Mesenchymal stem cell (in vitro differentiated cells and primary cell): ENCODE measurements at regions not wholly inside any gene's neighbourhood (a gene's known extent, or its start where the extent isn't known, plus 50 kb on each side); places are given as distances from the start of the nearest gene placed in this dataset.

ENCODE experiments used
- DNase-seq: peaks from one replicate; pipeline ENCODE4 v3.0.0-alpha.2; 2013
- H2AFZ ChIP-seq: one replicate; pipeline ENCODE4 v1.6.1; 2013; ENCODE audit warnings: low read depth, mild to moderate bottlenecking, control low read depth, inconsistent platforms, low read length, moderate library complexity
- H2AK5ac ChIP-seq: 2 replicates; pipeline ENCODE4 v1.6.1; 2013; ENCODE audit warnings: low read length, moderate library complexity, mild to moderate bottlenecking, inconsistent platforms; ENCODE audit not compliant: severe bottlenecking
- H2BK120ac ChIP-seq: one replicate; pipeline ENCODE4 v1.6.1; 2013; ENCODE audit warnings: low read depth, mild to moderate bottlenecking, inconsistent platforms, low read length, moderate library complexity
- H2BK12ac ChIP-seq, 2 experiments: one replicate each; pipeline ENCODE4 v1.6.1; 2013; ENCODE audit warnings: inconsistent platforms in 2 of 2, low read length in 2 of 2, mild to moderate bottlenecking in 2 of 2, moderate library complexity in 2 of 2, control low read depth in 1 of 2
- H2BK15ac ChIP-seq: one replicate; pipeline ENCODE4 v1.6.1; 2013; ENCODE audit warnings: mild to moderate bottlenecking, low read depth, inconsistent platforms; ENCODE audit not compliant: poor library complexity, severe bottlenecking
- H2BK5ac ChIP-seq: 2 replicates; pipeline ENCODE4 v1.6.1; 2013; ENCODE audit warnings: low read depth, mild to moderate bottlenecking, low read length, control low read depth, inconsistent platforms; ENCODE audit not compliant: poor library complexity, severe bottlenecking
- H3K14ac ChIP-seq, 2 experiments: one replicate each; pipeline ENCODE4 v1.6.1; 2013; ENCODE audit warnings: inconsistent platforms in 2 of 2, low read length in 2 of 2, control low read depth in 1 of 2, mild to moderate bottlenecking in 1 of 2, moderate library complexity in 1 of 2
- H3K18ac ChIP-seq, 2 experiments: one replicate each; pipeline ENCODE4 v1.6.1; 2013; ENCODE audit warnings: inconsistent platforms in 2 of 2, low read length in 2 of 2, control low read depth in 1 of 2, low read depth in 1 of 2, mild to moderate bottlenecking in 1 of 2
- H3K23ac ChIP-seq, 2 experiments: one replicate each; pipeline ENCODE4 v1.6.1; 2013; ENCODE audit warnings: inconsistent platforms in 2 of 2, low read length in 2 of 2, mild to moderate bottlenecking in 2 of 2, moderate library complexity in 2 of 2, control low read depth in 1 of 2
- H3K27ac ChIP-seq: 2 replicates; pipeline ENCODE4 v1.5.1; 2013; ENCODE audit warnings: mild to moderate bottlenecking, moderate library complexity, low read length, control low read depth, inconsistent platforms; ENCODE audit not compliant: poor library complexity, severe bottlenecking
- H3K27me3 ChIP-seq, 2 experiments: 2 replicates each; pipeline versions ENCODE4 v1.6.1 to v1.7.0; 2013; ENCODE audit warnings: low read length in 2 of 2, mild to moderate bottlenecking in 2 of 2, moderate library complexity in 2 of 2, control low read depth in 1 of 2, inconsistent platforms in 1 of 2; ENCODE audit not compliant: control insufficient read depth in 1 of 2, insufficient read depth in 1 of 2
- H3K36me3 ChIP-seq, 2 experiments: 2 replicates each; pipeline versions ENCODE4 v1.6.1 to v1.7.0; 2013; ENCODE audit warnings: low read length in 2 of 2, control low read depth in 1 of 2, inconsistent platforms in 1 of 2, low read depth in 1 of 2, mild to moderate bottlenecking in 1 of 2; ENCODE audit not compliant: insufficient read depth in 2 of 2, control insufficient read depth in 1 of 2
- H3K4ac ChIP-seq, 2 experiments: one replicate each; pipeline ENCODE4 v1.6.1; 2013; ENCODE audit warnings: inconsistent platforms in 2 of 2, low read length in 2 of 2, mild to moderate bottlenecking in 2 of 2, moderate library complexity in 2 of 2, control low read depth in 1 of 2, low read depth in 1 of 2
- H3K4me1 ChIP-seq: 2 replicates; pipeline ENCODE4 v1.6.1; 2013; ENCODE audit warnings: low read depth, low read length, control low read depth; ENCODE audit not compliant: control insufficient read depth, insufficient read depth
- H3K4me2 ChIP-seq: 2 replicates; pipeline ENCODE4 v1.6.1; 2013; ENCODE audit warnings: low read length, mild to moderate bottlenecking, inconsistent platforms; ENCODE audit not compliant: poor library complexity, severe bottlenecking
- H3K4me3 ChIP-seq, 2 experiments: 2 replicates each; pipeline versions ENCODE4 v1.5.1 to v1.7.0; 2013; ENCODE audit warnings: low read length in 2 of 2, mild to moderate bottlenecking in 2 of 2, control low read depth in 1 of 2, low read depth in 1 of 2; ENCODE audit not compliant: insufficient read depth in 1 of 2
- H3K79me1 ChIP-seq: replicated peaks from 2 replicates; pipeline ENCODE4 v1.6.1; 2013; ENCODE audit warnings: mild to moderate bottlenecking, control low read depth, low read length, inconsistent platforms; ENCODE audit not compliant: poor library complexity, severe bottlenecking
- H3K9ac ChIP-seq: 2 replicates; pipeline ENCODE4 v1.7.0; 2013; ENCODE audit warnings: mild to moderate bottlenecking, low read length, moderate library complexity
- H3K9me3 ChIP-seq: 2 replicates; pipeline ENCODE4 v1.7.0; 2013; ENCODE audit warnings: mild to moderate bottlenecking, low read length; ENCODE audit not compliant: control insufficient read depth
- H4K8ac ChIP-seq: one replicate; pipeline ENCODE4 v1.6.1; 2013; ENCODE audit warnings: inconsistent platforms, mild to moderate bottlenecking, low read length, moderate library complexity
- H4K91ac ChIP-seq: one replicate; pipeline ENCODE4 v1.6.1; 2013; ENCODE audit warnings: mild to moderate bottlenecking, low read length, inconsistent platforms
- WGBS: methylation state at CpG from one replicate; pipeline ENCODE4 v1.1.7; 2013; ENCODE audit warnings: mixed read lengths; 5-methylcytosine and 5-hydroxymethylcytosine counted together

DNA sequence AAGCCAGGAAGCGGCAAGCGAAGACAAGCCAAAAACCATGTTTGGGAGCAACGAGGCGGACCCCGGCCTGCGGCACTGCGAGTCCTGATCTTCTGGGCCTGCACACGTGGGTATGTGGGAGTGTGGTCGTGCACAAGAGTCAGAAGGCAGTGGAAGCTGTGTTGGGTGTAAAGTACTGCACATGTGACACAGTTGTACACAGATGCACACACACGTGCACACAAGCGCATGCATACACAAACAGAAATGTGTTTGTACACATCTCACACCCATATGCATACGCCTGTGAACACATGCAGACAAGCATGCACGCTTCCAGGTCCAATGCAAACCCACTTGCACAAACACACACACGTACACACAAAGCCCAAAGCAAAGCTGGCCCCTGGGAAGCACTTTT, 52.6 kb upstream of the SLCO4A1 start:
- 90% methylated on average over 11 of the region's 14 CpGs for WGBS
- Histone ChIP-seq H3K4me1 (peaks cover 3% of the 10 kb centered on the region), H3K36me3 (no peaks in the 10 kb centered on the region), H3K4ac (no peak overlapping the region), H3K14ac (no peak overlapping the region), H2BK120ac (no peak overlapping the region), H2AK5ac (no peak overlapping the region), H3K79me1 (no peaks in the 10 kb centered on the region), H3K23ac (no peak overlapping the region), H2BK5ac (no peak overlapping the region), H2BK12ac (no peak overlapping the region), H3K9me3 (no peaks in the 10 kb centered on the region), H3K4me3 (no peak overlapping the region), H3K27me3 (peaks cover 17 to 40% of the 10 kb centered on the region in 2 experiments), H3K27ac (no peak overlapping the region), H3K4me2 (no peak overlapping the region), H3K9ac (no peak overlapping the region), H2BK15ac (no peak overlapping the region), H3K18ac (no peak overlapping the region), H2AFZ (no peak overlapping the region), H4K91ac (no peak overlapping the region), H4K8ac (no peak overlapping the region)
- no peak for DNase-seq

DNA sequence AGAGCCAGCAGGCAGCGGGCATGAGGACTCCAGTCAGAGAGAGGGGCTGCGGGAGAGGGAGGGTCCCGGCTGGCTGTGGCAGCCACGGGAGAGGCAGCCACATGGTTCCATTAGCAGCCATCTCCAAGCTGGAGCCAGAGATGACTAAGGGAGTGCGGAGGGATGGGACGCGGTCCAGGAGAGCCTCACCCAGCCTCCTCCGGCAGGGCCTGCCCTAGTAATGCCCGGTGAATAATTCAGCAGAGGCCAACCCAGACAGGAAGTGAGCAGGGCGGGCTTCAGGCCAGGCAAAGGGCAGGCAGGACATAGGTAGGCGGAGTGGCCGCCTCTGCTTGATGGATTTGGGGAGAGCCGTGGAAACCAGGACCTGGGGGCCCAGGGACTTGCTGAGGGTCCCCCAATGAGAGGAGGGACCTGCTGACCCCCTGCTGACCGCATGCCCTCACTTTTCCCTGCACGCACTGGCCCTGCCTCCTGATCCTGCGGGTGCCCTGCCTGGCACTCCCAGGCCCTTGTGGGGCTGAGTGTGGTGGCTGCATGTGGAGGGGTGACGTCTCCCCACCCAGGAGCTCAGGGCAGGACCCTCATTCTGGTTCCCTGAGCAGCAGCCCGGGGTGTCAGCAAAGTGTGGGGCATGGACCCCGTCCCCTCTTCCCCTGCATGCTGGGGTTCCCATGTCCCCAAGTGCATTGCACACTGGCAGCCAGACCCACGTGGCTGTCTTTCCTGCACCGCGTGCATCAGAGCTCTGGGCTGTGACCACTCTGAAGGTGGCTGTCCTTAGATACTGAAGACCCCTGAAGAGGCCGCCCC, 51.8 kb upstream of the SLCO4A1 start:
- H3K4me1 ChIP-seq: peaks cover 3% of the 10 kb centered on the region
- H3K4me3 ChIP-seq: no peak overlapping the region
- no peak overlapping the region for H4K8ac ChIP-seq
- peak overlapping the region; percentile 12 for H4K91ac ChIP-seq
- H3K4ac ChIP-seq: no peak overlapping the region
- no peak overlapping the region for H2BK12ac ChIP-seq
- no peak overlapping the region for H3K18ac ChIP-seq
- no peak overlapping the region for H3K23ac ChIP-seq
- no peak overlapping the region for H3K14ac ChIP-seq
- no peak overlapping the region for H3K9ac ChIP-seq
- H3K79me1 ChIP-seq: no peaks in the 10 kb centered on the region
- H2AK5ac ChIP-seq: no peak overlapping the region
- H3K4me2 ChIP-seq: no peak overlapping the region
- no peaks in the 10 kb centered on the region for H3K36me3 ChIP-seq
- DNase-seq: no peak
- H2AFZ ChIP-seq: no peak overlapping the region
- H2BK5ac ChIP-seq: no peak overlapping the region
- no peak overlapping the region for H2BK120ac ChIP-seq
- no peaks in the 10 kb centered on the region for H3K9me3 ChIP-seq
- H3K27me3 ChIP-seq: peaks cover 14 to 39% of the 10 kb centered on the region in 2 experiments
- 80% methylated on average over 22 of the region's 23 CpGs for WGBS
- H2BK15ac ChIP-seq: no peak overlapping the region
- H3K27ac ChIP-seq: no peak overlapping the region

DNA sequence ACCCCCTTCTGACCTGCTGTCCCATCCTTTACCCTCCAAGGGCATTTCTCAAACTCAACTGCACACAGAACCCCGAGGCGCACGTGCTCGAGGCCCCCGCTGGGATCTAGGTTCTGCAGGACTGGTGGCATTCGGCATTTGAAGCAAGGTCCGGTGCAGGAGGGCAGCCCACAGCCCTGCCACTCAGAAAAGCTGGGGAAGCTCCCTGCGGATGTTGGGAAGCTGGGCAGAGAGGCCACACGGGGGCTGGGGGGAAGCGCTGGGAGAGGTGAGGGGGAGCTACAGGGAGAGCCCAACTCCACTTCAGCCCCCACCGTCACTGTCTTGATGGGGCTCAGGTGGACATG, 51.2 kb upstream of the SLCO4A1 start:
- H3K36me3 ChIP-seq: no peaks in the 10 kb centered on the region
- H3K23ac ChIP-seq: no peak overlapping the region
- no peak overlapping the region for H3K9ac ChIP-seq
- no peak overlapping the region for H4K8ac ChIP-seq
- no peak overlapping the region for H3K27ac ChIP-seq
- H3K14ac ChIP-seq: no peak overlapping the region
- H3K9me3 ChIP-seq: no peaks in the 10 kb centered on the region
- H2BK5ac ChIP-seq: no peak overlapping the region
- H2AK5ac ChIP-seq: no peak overlapping the region
- WGBS: 79% methylated on average over 11 of the region's 11 CpGs
- no peak overlapping the region for H2BK15ac ChIP-seq
- no peak for DNase-seq
- H3K4me3 ChIP-seq: no peak overlapping the region
- H2AFZ ChIP-seq: no peak overlapping the region
- no peak overlapping the region for H3K4me2 ChIP-seq
- H3K79me1 ChIP-seq: no peaks in the 10 kb centered on the region
- H3K4ac ChIP-seq: no peak overlapping the region
- H3K27me3 ChIP-seq: peaks cover 9 to 39% of the 10 kb centered on the region in 2 experiments
- peaks cover 4% of the 10 kb centered on the region for H3K4me1 ChIP-seq
- H3K18ac ChIP-seq: no peak overlapping the region
- no peak overlapping the region for H4K91ac ChIP-seq
- H2BK120ac ChIP-seq: no peak overlapping the region
- H2BK12ac ChIP-seq: no peak overlapping the region

DNA sequence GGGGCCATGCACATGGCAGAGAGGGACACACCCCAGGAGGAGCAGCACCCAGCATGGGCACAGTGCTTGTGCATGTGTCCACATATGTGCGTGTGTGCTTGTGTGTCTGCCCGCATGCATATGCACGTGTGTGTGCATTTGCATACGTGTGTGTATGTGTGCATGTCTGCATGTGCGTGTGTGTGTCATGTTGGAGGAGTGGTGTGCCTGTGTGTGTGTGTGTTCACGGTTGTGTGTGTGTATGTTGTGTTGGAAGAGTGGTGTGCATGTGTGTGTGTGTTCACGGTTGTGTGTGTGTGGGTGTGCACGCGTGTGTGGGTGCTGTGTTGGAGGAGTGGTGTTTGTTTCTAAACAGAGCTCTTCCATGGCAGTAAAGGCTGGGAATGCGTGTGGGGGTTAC, 50.7 kb upstream of the SLCO4A1 start:
- Histone ChIP-seq H2BK120ac (no peak overlapping the region), H3K9me3 (no peaks in the 10 kb centered on the region), H3K14ac (peak overlapping the region in 1 of 2 experiments; percentile 94), H3K18ac (peak overlapping the region in 1 of 2 experiments; percentile 48), H3K27me3 (peaks cover 13 to 44% of the 10 kb centered on the region in 2 experiments), H3K4ac (no peak overlapping the region), H3K4me3 (no peak overlapping the region), H2AK5ac (no peak overlapping the region), H2AFZ (no peak overlapping the region), H2BK5ac (no peak overlapping the region), H3K23ac (no peak overlapping the region), H4K8ac (no peak overlapping the region), H2BK12ac (no peak overlapping the region), H3K27ac (no peak overlapping the region), H3K9ac (no peak overlapping the region), H3K4me2 (no peak overlapping the region), H3K79me1 (no peaks in the 10 kb centered on the region), H2BK15ac (no peak overlapping the region), H3K36me3 (no peaks in the 10 kb centered on the region), H4K91ac (peak overlapping the region; percentile 80), H3K4me1 (peaks cover 4% of the 10 kb centered on the region)
- DNase-seq: no peak
- WGBS: 89% methylated on average over 8 of the region's 10 CpGs
